ENCODE measurements at regions not wholly inside any gene's neighbourhood (a gene's known extent, or its start where the extent isn't known, plus 50 kb on each side); places are given as distances from the start of the nearest gene placed in this dataset.

DNA sequence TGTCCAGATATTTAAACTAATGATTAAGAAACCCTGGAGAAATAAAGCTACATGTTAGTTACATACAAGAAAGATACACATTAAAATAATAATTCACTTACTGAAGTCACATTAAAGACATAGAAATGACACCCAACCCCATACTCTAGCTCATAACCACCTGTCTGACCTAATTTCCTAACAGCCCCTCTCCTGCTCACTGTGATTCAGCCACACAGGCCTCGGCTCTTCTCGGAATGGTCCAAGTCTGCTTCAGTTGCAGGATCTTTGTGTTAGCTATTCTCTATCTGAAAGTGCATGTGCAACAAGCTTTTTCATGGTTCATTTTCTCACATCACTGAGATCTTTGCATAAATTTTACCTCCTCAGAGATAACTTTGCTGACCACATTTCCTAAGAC is 209.8 kb downstream of the TM2D1 start:
- WGBS, 2 experiments (ENCODE audit: insufficient coverage in 1 of 2, insufficient read length in 1 of 2): 90 to 95% methylated on average over 2 of the region's 2 CpGs
- Histone ChIP-seq H3K9ac (ENCODE audit: extremely low read depth, low read length, poor library complexity, severe bottlenecking) (no peak overlapping the region), H3K27ac (ENCODE audit: low read depth, low read length) (no peak overlapping the region), H3K27me3 (ENCODE audit: control insufficient read depth, insufficient read depth, low read length, poor library complexity, severe bottlenecking) (no peaks in the 10 kb centered on the region), H3K9me3 (ENCODE audit: control insufficient read depth, low read length) (no peaks in the 10 kb centered on the region), H3K36me3 (ENCODE audit: control insufficient read depth, insufficient read depth, low read length) (no peaks in the 10 kb centered on the region), H3K4me3 (ENCODE audit: low read length) (no peak overlapping the region), H3K4me1 (ENCODE audit: control insufficient read depth, insufficient read depth, low read length) (no peaks in the 10 kb centered on the region)
- TF ChIP-seq, protein P1, sequence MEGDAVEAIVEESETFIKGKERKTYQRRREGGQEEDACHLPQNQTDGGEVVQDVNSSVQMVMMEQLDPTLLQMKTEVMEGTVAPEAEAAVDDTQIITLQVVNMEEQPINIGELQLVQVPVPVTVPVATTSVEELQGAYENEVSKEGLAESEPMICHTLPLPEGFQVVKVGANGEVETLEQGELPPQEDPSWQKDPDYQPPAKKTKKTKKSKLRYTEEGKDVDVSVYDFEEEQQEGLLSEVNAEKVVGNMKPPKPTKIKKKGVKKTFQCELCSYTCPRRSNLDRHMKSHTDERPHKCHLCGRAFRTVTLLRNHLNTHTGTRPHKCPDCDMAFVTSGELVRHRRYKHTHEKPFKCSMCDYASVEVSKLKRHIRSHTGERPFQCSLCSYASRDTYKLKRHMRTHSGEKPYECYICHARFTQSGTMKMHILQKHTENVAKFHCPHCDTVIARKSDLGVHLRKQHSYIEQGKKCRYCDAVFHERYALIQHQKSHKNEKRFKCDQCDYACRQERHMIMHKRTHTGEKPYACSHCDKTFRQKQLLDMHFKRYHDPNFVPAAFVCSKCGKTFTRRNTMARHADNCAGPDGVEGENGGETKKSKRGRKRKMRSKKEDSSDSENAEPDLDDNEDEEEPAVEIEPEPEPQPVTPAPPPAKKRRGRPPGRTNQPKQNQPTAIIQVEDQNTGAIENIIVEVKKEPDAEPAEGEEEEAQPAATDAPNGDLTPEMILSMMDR (conservative IDR thresholded peaks at IDR 0.05): no peak
- Mint-ChIP-seq H3K9me3 (no peaks in the 10 kb centered on the region), H3K4me1 (peaks cover 2% of the 10 kb centered on the region), H3K36me3 (ENCODE audit: low read depth) (no peaks in the 10 kb centered on the region), H3K27ac (no peak overlapping the region), H3K27me3 (ENCODE audit: insufficient read depth) (peaks cover 2% of the 10 kb centered on the region), H3K4me3 (no peak overlapping the region)
- DNase-seq: no peak

Measured in endodermal cell (in vitro differentiated cells).